DOHH2 (cell line): ENCODE measurements at regions not wholly inside any gene's neighbourhood (a gene's known extent, or its start where the extent isn't known, plus 50 kb on each side); places are given as distances from the start of the nearest gene placed in this dataset.
"Not testable (repeated sequence)": the region's sequence is repeated elsewhere in the genome, so short reads cannot be mapped to it uniquely, and the experiment has no call there.

Source experiments
- EZH2phosphoT487 ChIP-seq: fragments of 200-600 bp; sonication (generic); IDR thresholded peaks from 2 replicates; pipeline ENCODE4 v1.6.1; 2017; ENCODE audit warnings: borderline replicate concordance, mild to moderate bottlenecking, antibody characterized with exemption, low read length, moderate library complexity, mixed read lengths
- TF ChIP-seq, protein P1 (sequence below): fragments of 200-600 bp; sonication (generic); IDR thresholded peaks from one replicate; pipeline ENCODE4 v1.5.1; 2014; ENCODE audit warnings: antibody characterized with exemption, mild to moderate bottlenecking, low read depth, low read length; ENCODE audit not compliant: poor library complexity, severe bottlenecking

DNA sequence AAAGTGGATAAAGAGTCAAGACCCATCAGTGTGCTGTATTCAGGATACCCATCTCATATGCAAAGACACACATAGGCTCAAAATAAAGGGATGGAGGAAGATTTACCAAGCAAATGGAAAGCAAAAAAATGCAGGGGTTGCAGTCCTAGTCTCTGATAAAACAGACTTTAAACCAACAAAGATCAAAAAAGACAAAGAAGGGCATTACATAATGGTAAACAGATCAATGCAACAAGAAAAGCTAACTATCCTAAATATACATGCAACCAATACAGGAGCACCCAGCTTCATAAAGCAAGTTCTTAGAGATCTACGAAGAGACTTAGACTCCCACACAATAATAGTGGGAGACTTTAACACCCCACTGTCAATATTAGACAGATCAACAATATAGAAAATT lies 66.7 kb upstream of the LIPC start:
- TF ChIP-seq, protein P1, sequence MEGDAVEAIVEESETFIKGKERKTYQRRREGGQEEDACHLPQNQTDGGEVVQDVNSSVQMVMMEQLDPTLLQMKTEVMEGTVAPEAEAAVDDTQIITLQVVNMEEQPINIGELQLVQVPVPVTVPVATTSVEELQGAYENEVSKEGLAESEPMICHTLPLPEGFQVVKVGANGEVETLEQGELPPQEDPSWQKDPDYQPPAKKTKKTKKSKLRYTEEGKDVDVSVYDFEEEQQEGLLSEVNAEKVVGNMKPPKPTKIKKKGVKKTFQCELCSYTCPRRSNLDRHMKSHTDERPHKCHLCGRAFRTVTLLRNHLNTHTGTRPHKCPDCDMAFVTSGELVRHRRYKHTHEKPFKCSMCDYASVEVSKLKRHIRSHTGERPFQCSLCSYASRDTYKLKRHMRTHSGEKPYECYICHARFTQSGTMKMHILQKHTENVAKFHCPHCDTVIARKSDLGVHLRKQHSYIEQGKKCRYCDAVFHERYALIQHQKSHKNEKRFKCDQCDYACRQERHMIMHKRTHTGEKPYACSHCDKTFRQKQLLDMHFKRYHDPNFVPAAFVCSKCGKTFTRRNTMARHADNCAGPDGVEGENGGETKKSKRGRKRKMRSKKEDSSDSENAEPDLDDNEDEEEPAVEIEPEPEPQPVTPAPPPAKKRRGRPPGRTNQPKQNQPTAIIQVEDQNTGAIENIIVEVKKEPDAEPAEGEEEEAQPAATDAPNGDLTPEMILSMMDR: not testable (repeated sequence)
- not testable (repeated sequence) for TF ChIP-seq EZH2phosphoT487
